ENCODE measurements at regions not wholly inside any gene's neighbourhood (a gene's known extent, or its start where the extent isn't known, plus 50 kb on each side); places are given as distances from the start of the nearest gene placed in this dataset.

GRCh38 chr10:10722422-10722821, 295.2 kb upstream of the CELF2 start:
- TF ChIP-seq EZH2phosphoT487 (IDR thresholded peaks at IDR 0.05; ENCODE audit: insufficient read depth, low read depth) (no peak), EZH2 (IDR thresholded peaks at IDR 0.05; ENCODE audit: insufficient read depth, poor library complexity, severe bottlenecking) (no peak)
